AG09319 (cell line): ENCODE measurements at regions not wholly inside any gene's neighbourhood (a gene's known extent, or its start where the extent isn't known, plus 50 kb on each side); places are given as distances from the start of the nearest gene placed in this dataset.
"Not testable (repeated sequence)": the region's sequence is repeated elsewhere in the genome, so short reads cannot be mapped to it uniquely, and the experiment has no call there.

Experiments
- DNase-seq: peaks from one replicate; pipeline ENCODE4 v3.0.0-alpha.2; 2010; ENCODE audit warnings: low read depth; ENCODE audit errors: extremely low read depth
- TF ChIP-seq, protein P1 (sequence below): IDR thresholded peaks from 2 replicates; pipeline ENCODE4 v1.5.1; 2011; ENCODE audit warnings: low read depth, mild to moderate bottlenecking, inconsistent platforms, low read length, moderate library complexity

DNA sequence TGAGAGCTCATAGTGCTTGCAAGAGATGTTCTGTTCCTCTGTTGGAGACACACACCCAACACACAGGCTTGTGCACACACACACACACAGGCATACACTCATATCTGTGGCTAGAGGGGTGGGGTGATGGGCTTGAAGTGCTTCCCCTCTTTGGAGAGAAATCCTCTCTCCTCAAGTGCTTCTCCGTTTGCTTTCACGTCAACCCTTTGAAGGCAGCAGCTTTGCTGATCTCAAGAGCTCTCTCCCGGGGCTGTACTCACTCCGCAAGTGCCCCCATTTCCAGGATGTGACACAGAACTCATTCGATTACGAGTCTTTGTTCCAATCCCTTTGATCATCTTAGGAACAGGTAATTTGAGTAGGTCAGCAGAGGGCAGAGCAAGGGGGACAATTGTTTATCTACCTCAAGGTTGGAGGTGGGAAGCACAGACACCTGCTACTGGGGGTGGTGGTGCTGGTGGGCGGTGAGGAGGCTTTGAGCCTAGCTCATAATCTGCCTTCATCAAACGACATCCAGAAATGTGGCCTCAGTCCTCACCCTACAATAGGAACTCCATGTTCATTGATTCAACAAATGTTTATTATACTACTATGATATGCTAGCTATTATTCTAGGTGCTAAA, 529.8 kb upstream of the CADM1 start:
- DNase-seq = no peak
- TF ChIP-seq, protein P1, sequence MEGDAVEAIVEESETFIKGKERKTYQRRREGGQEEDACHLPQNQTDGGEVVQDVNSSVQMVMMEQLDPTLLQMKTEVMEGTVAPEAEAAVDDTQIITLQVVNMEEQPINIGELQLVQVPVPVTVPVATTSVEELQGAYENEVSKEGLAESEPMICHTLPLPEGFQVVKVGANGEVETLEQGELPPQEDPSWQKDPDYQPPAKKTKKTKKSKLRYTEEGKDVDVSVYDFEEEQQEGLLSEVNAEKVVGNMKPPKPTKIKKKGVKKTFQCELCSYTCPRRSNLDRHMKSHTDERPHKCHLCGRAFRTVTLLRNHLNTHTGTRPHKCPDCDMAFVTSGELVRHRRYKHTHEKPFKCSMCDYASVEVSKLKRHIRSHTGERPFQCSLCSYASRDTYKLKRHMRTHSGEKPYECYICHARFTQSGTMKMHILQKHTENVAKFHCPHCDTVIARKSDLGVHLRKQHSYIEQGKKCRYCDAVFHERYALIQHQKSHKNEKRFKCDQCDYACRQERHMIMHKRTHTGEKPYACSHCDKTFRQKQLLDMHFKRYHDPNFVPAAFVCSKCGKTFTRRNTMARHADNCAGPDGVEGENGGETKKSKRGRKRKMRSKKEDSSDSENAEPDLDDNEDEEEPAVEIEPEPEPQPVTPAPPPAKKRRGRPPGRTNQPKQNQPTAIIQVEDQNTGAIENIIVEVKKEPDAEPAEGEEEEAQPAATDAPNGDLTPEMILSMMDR = no peak

DNA sequence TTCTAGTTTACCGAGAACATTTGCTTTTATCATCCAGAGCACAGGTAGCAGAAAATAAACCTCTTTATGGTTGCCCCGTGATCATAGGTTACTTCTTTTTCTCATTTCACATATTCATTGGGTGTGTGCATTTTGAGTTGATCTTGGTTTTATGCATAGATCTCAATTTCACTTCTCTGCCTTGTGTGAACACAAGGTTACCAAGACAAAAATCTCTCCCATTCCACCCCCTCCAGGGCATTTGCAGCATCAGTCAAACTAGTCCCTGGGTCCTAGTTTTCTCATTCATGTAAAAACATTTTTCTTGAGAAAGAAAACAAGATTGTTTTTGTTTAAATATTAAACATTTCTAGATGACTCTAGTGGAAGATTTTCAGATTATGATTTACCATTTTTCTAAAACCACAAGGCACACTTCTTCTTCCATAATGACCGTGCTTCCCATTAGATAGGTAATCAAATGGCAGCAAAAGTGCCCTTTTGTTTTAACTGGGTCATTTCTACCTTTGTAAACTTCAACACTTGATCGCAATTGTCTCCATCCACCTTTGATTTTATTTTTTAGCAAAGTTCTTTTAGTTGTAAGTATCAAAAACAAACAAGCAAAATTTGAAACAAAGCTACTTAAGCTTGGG, 526.6 kb upstream of the CADM1 start:
- no peak for DNase-seq
- TF ChIP-seq, protein P1 = no peak

DNA sequence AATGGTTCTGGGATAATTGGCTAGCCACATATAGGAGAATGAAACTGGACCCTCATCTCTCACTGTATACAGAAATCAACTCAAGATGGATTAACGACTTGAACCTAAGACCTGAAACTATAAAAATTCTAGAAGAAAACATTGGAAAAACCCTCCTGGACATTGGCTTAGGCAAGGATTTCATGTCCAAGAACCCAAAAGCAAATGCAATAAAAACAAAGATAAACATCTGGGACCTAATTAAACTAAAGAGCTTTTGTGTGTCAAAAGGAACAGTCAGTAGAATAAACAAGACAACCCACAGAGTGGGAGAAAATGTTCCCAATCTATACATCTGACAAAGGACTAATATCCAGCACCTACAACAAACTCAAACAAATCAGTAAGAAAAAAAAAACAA, 524.3 kb upstream of the CADM1 start:
- not testable (repeated sequence) for DNase-seq

DNA sequence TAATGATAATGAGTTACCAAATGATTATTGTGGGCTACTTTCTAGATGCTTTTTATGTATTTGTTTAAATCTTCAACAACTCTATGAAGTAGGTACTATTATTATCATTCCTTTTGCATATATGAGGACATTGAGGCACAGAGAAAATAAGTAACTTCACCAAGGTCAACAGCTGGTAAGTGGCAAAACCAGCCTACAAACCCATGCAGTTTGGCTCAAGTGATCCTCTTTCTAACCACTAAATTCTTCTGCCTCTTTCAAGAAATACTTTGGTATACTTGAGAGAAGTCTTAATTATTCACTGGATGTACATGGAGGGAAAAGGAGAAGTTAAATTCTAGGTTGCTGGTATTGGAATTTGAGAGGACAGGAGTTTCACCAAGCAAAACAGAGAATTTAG, 495.2 kb upstream of the CADM1 start:
- TF ChIP-seq, protein P1 = no peak
- DNase-seq = no peak

DNA sequence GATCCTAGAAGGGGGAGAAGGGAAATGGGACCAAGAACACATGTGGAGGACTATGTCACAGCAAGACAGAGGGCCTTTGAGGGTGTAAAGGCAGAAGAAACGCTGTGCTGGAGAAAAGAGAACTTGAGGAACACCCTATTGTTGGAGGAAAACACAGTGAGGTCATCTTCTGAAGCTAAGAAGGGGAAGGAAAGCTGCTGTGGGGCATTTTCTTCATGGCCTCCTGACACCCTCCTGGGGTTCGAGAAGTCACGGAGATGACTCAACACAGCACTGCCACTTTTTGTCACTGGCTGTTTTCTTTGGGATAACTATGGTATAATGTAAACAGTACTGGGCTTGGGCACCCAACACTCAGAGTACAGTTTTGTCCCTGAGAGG, 492.6 kb upstream of the CADM1 start:
- TF ChIP-seq, protein P1 = no peak
- no peak for DNase-seq

DNA sequence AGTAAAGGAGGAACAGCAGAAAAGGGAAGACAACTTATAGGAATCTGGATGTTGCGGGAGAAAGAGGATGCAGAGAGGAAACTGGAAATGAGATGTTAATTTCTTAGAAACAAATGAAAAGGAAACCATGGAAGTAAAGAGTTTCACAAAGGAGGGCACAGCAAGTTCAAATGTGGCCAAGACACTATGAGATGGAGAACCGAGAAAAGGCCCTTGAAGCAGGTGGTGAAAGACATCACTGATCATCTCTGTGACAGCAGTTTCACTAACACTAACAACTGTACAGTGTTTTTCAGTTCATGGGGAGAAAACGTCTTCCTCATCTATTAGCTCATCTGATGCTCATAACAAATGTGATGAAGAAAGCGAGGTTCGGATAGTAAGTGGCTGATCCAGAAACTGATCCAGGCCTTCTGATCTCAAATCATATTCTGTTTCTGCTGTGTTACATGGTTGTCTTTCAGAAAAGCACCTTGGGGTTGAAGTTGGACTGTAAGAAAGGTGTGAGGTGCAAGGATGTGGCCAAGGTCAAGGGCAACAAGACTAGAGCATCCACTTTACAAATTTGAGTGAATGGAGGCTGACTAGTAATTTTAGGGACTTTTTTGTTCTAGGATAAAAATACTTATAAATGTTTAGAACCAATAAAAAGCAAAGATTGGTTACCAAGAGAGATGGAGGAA, 492.1 kb upstream of the CADM1 start:
- TF ChIP-seq, protein P1 = no peak
- DNase-seq = no peak

DNA sequence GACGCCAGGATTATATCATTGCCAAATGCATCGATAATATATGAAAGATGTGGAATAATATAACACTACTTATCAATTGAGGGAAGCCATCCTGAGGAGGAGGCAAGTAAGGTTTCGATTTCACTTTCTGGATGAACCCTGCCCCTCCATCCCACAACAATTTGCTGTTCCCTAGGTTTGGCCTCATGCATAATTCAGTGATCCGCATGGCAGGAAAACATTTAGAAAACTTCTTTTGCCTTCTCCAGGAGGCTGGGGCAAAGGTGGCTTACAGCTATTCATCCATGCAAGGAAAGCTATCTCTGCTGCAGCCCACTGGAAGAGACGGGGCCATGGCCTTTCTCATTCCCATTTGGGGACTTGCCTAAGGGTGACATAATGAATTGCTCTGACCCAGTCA, 489.4 kb upstream of the CADM1 start:
- no peak for DNase-seq
- TF ChIP-seq, protein P1 = no peak
